LNCAP (cell line): ENCODE measurements at regions not wholly inside any gene's neighbourhood (a gene's known extent, or its start where the extent isn't known, plus 50 kb on each side); places are given as distances from the start of the nearest gene placed in this dataset.

Source experiments
- TF ChIP-seq, protein P1 (sequence below): fragments of 450-650 bp; IDR thresholded peaks from 2 replicates; pipeline ENCODE4 v1.5.1; 2017; ENCODE audit warnings: mild to moderate bottlenecking

GRCh38 chr3:859135-859534 is 233.7 kb upstream of the CNTN6 start:
- TF ChIP-seq, protein P1, sequence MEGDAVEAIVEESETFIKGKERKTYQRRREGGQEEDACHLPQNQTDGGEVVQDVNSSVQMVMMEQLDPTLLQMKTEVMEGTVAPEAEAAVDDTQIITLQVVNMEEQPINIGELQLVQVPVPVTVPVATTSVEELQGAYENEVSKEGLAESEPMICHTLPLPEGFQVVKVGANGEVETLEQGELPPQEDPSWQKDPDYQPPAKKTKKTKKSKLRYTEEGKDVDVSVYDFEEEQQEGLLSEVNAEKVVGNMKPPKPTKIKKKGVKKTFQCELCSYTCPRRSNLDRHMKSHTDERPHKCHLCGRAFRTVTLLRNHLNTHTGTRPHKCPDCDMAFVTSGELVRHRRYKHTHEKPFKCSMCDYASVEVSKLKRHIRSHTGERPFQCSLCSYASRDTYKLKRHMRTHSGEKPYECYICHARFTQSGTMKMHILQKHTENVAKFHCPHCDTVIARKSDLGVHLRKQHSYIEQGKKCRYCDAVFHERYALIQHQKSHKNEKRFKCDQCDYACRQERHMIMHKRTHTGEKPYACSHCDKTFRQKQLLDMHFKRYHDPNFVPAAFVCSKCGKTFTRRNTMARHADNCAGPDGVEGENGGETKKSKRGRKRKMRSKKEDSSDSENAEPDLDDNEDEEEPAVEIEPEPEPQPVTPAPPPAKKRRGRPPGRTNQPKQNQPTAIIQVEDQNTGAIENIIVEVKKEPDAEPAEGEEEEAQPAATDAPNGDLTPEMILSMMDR = no peak

DNA sequence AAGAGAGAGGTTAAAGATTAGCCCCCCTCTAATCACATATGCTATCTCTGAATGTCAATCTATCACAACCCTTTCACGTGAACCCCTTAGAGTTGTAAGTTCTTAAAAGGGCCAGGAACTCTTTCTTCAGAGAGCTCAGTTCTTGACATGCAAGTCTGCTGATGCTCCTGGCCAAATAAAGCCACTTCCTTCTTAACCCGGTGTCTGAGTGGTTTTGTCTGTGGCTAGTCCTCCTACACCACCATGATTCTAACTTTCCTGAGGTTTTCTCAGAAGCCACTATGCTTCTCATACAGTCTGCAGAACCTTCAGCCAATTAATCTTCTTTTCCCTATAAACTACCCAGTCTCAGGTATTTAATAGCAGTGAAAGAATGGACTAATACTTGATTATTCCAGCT is 231.1 kb upstream of the CNTN6 start:
- TF ChIP-seq, protein P1 = no peak

DNA sequence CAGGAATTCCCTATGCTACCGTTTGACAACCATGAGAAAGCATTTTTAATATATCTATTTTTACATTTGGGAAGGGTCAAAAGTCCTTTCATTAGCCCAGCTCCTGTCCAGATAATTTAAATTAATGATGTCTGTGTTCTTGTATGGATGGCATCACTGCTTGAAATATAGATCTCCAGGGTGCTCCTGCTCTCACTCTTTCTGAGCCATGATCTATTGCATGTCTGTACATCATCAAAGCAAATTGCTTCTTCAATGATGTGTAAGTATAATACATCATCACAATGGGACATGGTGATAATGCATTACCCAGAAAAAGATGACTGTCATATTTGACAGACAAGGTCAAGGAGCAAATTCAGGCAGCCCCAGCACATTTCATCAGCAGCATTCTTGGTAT is 223.6 kb upstream of the CNTN6 start:
- TF ChIP-seq, protein P1 = no peak

DNA sequence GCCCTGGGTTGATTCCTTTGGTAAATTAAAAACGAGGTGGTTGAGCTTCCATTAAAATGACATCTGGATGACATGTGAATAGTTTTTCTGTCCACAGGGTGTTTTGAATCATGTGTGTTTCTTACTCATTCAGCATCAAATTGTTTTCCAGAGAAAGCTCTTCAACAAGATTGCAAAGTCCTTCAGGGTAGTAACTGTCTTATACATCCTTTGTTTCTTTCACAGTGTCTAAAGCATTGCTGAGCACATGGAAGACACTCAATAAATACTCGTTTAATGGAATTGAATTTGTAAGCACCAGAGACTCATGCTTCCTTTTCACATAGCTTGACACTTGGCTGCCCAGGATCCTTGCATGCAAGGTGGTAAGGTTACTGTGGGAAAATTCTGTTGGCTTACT is 223.1 kb upstream of the CNTN6 start:
- TF ChIP-seq, protein P1 = no peak

- TF ChIP-seq, protein P1 = no peak
Measured at GRCh38 chr3:871651-872050, 221.2 kb upstream of the CNTN6 start.

DNA sequence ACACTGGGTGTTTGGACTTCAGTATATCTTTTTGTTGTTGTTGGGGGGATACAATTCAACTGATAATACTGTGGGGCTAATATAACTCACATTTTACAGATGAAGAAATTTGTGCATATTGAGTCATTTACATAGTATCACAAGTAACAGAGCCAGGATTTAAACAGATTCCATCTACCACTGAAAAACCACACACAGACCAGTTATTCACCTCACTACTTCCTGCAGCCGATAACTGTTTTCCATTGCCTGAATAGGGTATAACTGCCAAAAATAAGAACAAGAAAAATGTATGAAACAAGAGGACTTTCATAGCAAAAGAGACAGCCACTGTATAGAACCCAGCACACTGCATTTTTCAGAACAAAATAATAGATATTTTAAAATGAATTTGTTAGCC is 215.8 kb upstream of the CNTN6 start:
- TF ChIP-seq, protein P1 = no peak

- TF ChIP-seq, protein P1 = no peak
Measured at GRCh38 chr3:878746-879145, 214.1 kb upstream of the CNTN6 start.

DNA sequence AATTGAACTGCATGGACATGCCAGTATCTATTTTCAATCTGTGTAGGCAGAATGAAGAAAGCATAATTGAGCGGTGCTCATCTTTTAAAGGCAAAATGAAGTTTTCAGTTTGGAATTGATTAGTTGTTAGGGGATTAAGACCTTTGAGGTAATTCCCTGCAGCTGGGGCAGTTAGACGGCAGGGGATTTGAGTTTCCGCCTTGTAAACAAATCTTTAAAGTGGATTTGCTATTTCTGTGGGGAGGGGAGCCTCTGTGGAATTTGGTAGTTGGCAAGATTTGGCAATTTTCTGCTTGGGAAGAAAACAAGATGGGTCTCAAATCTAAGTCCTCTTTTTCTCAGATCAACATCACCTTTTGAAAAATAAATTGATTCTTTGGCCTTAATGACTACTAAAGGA is 212.5 kb upstream of the CNTN6 start:
- TF ChIP-seq, protein P1 = no peak
